ENCODE measurements at regions not wholly inside any gene's neighbourhood (a gene's known extent, or its start where the extent isn't known, plus 50 kb on each side); places are given as distances from the start of the nearest gene placed in this dataset.

GRCh38 chr2:43000242-43001054, 208.1 kb upstream of the HAAO start:
- H3K36me3 Mint-ChIP-seq (ENCODE audit: low read depth) = peaks cover 4% of the 10 kb centered on the region
- no peak overlapping the region for H3K27ac Mint-ChIP-seq
- H3K27me3 Mint-ChIP-seq (ENCODE audit: low read depth, poor library complexity) = peaks cover 8% of the 10 kb centered on the region
- peaks cover 17% of the 10 kb centered on the region for H3K4me1 Mint-ChIP-seq
- H3K4me3 Mint-ChIP-seq = no peak overlapping the region
- TF ChIP-seq CTCF (IDR thresholded peaks at IDR 0.05) = no peak
- H3K9me3 Mint-ChIP-seq = peaks cover 21% of the 10 kb centered on the region
- no peak for DNase-seq

- TF ChIP-seq CTCF (IDR thresholded peaks at IDR 0.05) = no peak
- H3K4me1 Mint-ChIP-seq = peaks cover 11% of the 10 kb centered on the region
- H3K27ac Mint-ChIP-seq = no peak overlapping the region
- H3K4me3 Mint-ChIP-seq = no peak overlapping the region
- peaks cover 22% of the 10 kb centered on the region for H3K9me3 Mint-ChIP-seq
- peaks cover 4% of the 10 kb centered on the region for H3K36me3 Mint-ChIP-seq (ENCODE audit: low read depth)
- peaks cover 8% of the 10 kb centered on the region for H3K27me3 Mint-ChIP-seq (ENCODE audit: low read depth, poor library complexity)
- DNase-seq = no peak
These were observed 207.5 kb upstream of the HAAO start for GRCh38 chr2:42999856-43000241.

GRCh38 chr2:42999391-42999841, 207.0 kb upstream of the HAAO start:
- H3K4me1 Mint-ChIP-seq = peaks cover 6% of the 10 kb centered on the region
- H3K36me3 Mint-ChIP-seq (ENCODE audit: low read depth) = peaks cover 4% of the 10 kb centered on the region
- no peak overlapping the region for H3K4me3 Mint-ChIP-seq
- no peak overlapping the region for H3K27ac Mint-ChIP-seq
- no peak for TF ChIP-seq CTCF (IDR thresholded peaks at IDR 0.05)
- DNase-seq = no peak
- H3K9me3 Mint-ChIP-seq = peaks cover 22% of the 10 kb centered on the region
- H3K27me3 Mint-ChIP-seq (ENCODE audit: low read depth, poor library complexity) = peaks cover 8% of the 10 kb centered on the region

- Mint-ChIP-seq H3K4me3 (no peak overlapping the region), H3K36me3 (ENCODE audit: low read depth) (peaks cover 4% of the 10 kb centered on the region), H3K27me3 (ENCODE audit: low read depth, poor library complexity) (peaks cover 8% of the 10 kb centered on the region), H3K27ac (no peak overlapping the region), H3K4me1 (peaks cover 5% of the 10 kb centered on the region), H3K9me3 (peaks cover 19% of the 10 kb centered on the region)
- TF ChIP-seq CTCF (IDR thresholded peaks at IDR 0.05) = no peak
- DNase-seq = no peak
These were observed 206.3 kb upstream of the HAAO start for GRCh38 chr2:42998721-42999120.

GRCh38 chr2:42996528-42996927, 204.1 kb upstream of the HAAO start:
- no peak overlapping the region for H3K27ac Mint-ChIP-seq
- H3K36me3 Mint-ChIP-seq (ENCODE audit: low read depth) = peaks cover 4% of the 10 kb centered on the region
- no peak overlapping the region for H3K4me3 Mint-ChIP-seq
- H3K9me3 Mint-ChIP-seq = peaks cover 18% of the 10 kb centered on the region
- no peak for DNase-seq
- no peak for TF ChIP-seq CTCF (IDR thresholded peaks at IDR 0.05)
- peaks cover 2% of the 10 kb centered on the region for H3K27me3 Mint-ChIP-seq (ENCODE audit: low read depth, poor library complexity)
- peaks cover 5% of the 10 kb centered on the region for H3K4me1 Mint-ChIP-seq

Data from nephron progenitor cell (in vitro differentiated cells).